H9 (cell line): ENCODE measurements at regions not wholly inside any gene's neighbourhood (a gene's known extent, or its start where the extent isn't known, plus 50 kb on each side); places are given as distances from the start of the nearest gene placed in this dataset.

Experiments
- DNase-seq: peaks from one replicate; pipeline ENCODE4 v3.0.0-alpha.2; 2017
- H2AFZ ChIP-seq: one replicate; pipeline ENCODE4 v1.6.1; 2013; ENCODE audit warnings: mild to moderate bottlenecking, low read length, control low read depth, moderate library complexity
- H2AK5ac ChIP-seq: 2 replicates; pipeline ENCODE4 v1.6.1; 2013; ENCODE audit warnings: low read length, control low read depth, mixed read lengths; ENCODE audit not compliant: insufficient read length
- H2BK120ac ChIP-seq: one replicate; pipeline ENCODE4 v1.6.1; 2013; ENCODE audit warnings: low read depth, mild to moderate bottlenecking, low read length, control low read depth, inconsistent platforms; ENCODE audit not compliant: poor library complexity, severe bottlenecking
- H2BK12ac ChIP-seq: 2 replicates; pipeline ENCODE4 v1.6.1; 2013; ENCODE audit warnings: low read length, control low read depth, mixed read lengths, low read depth; ENCODE audit not compliant: insufficient read length
- H2BK15ac ChIP-seq: 2 replicates; pipeline ENCODE4 v1.6.1; 2013; ENCODE audit warnings: low read depth, low read length, control low read depth
- H2BK20ac ChIP-seq: one replicate; pipeline ENCODE4 v1.6.1; 2013; ENCODE audit warnings: low read depth, mild to moderate bottlenecking, low read length, control low read depth, inconsistent platforms; ENCODE audit not compliant: poor library complexity, severe bottlenecking
- H2BK5ac ChIP-seq: 2 replicates; pipeline ENCODE4 v1.6.1; 2013; ENCODE audit warnings: low read length, control low read depth, mixed read lengths; ENCODE audit not compliant: insufficient read length
- H3K14ac ChIP-seq: 2 replicates; pipeline ENCODE4 v1.6.1; 2013; ENCODE audit warnings: low read length, control low read depth; ENCODE audit not compliant: insufficient read depth
- H3K18ac ChIP-seq: 2 replicates; pipeline ENCODE4 v1.6.1; 2013; ENCODE audit warnings: low read depth, mild to moderate bottlenecking, mixed read lengths, low read length, control low read depth; ENCODE audit not compliant: insufficient read length
- H3K23ac ChIP-seq: 2 replicates; pipeline ENCODE4 v1.6.1; 2013; ENCODE audit warnings: low read length, control low read depth, mixed read lengths, low read depth; ENCODE audit not compliant: insufficient read length
- H3K23me2 ChIP-seq: 2 replicates; pipeline ENCODE4 v1.6.1; 2013; ENCODE audit warnings: low read depth, mild to moderate bottlenecking, mixed read lengths, low read length, control low read depth; ENCODE audit not compliant: insufficient read length, poor library complexity, severe bottlenecking
- H3K27ac ChIP-seq: 2 replicates; pipeline ENCODE4 v1.5.1; 2013; ENCODE audit warnings: low read length, control low read depth, mixed read lengths, low read depth; ENCODE audit not compliant: insufficient read length
- H3K27me3 ChIP-seq: 2 replicates; pipeline ENCODE4 v1.6.1; 2013; ENCODE audit warnings: low read length, control low read depth, inconsistent platforms; ENCODE audit not compliant: insufficient read depth
- H3K4ac ChIP-seq: 2 replicates; pipeline ENCODE4 v1.6.1; 2013; ENCODE audit warnings: low read depth, mild to moderate bottlenecking, control low read depth, inconsistent platforms, low read length, moderate library complexity
- H3K4me1 ChIP-seq: 2 replicates; pipeline ENCODE4 v1.6.1; 2013; ENCODE audit warnings: low read length, control low read depth, inconsistent platforms; ENCODE audit not compliant: insufficient read depth
- H3K4me2 ChIP-seq: 2 replicates; pipeline ENCODE4 v1.6.1; 2013; ENCODE audit warnings: low read length, control low read depth, mixed read lengths; ENCODE audit not compliant: insufficient read length, insufficient read depth
- H3K56ac ChIP-seq: 2 replicates; pipeline ENCODE4 v1.6.1; 2013; ENCODE audit warnings: low read depth, mild to moderate bottlenecking, mixed read lengths, low read length, control low read depth; ENCODE audit not compliant: insufficient read length
- H3K79me1 ChIP-seq: 2 replicates; pipeline ENCODE4 v1.6.1; 2013; ENCODE audit warnings: low read depth, mild to moderate bottlenecking, moderate library complexity, low read length, control low read depth, inconsistent platforms; ENCODE audit not compliant: insufficient read depth, poor library complexity, severe bottlenecking
- H3K79me2 ChIP-seq: 2 replicates; pipeline ENCODE4 v1.6.1; 2013; ENCODE audit warnings: low read length, control low read depth, inconsistent platforms; ENCODE audit not compliant: insufficient read depth
- H3K9ac ChIP-seq: 2 replicates; pipeline ENCODE4 v1.6.1; 2013; ENCODE audit warnings: low read length, control low read depth, mixed read lengths; ENCODE audit not compliant: insufficient read length; ENCODE audit errors: extremely low read depth
- H3K9me3 ChIP-seq: one replicate; pipeline ENCODE4 v1.6.1; 2013; ENCODE audit warnings: low read depth, low read length, inconsistent platforms; ENCODE audit not compliant: control insufficient read depth
- H3T11ph ChIP-seq: one replicate; pipeline ENCODE4 v1.6.1; 2013; ENCODE audit warnings: mild to moderate bottlenecking, low read length, control low read depth, inconsistent platforms
- H4K20me1 ChIP-seq: one replicate; pipeline ENCODE4 v1.6.1; 2013; ENCODE audit not compliant: control insufficient read depth, insufficient read length, insufficient read depth
- H4K5ac ChIP-seq: 2 replicates; pipeline ENCODE4 v1.6.1; 2013; ENCODE audit warnings: low read depth, mild to moderate bottlenecking, mixed read lengths, low read length, control low read depth; ENCODE audit not compliant: insufficient read length
- H4K8ac ChIP-seq: replicated peaks from 2 replicates; pipeline ENCODE4 v1.6.1; 2013; ENCODE audit warnings: low read length, control low read depth, mixed read lengths, low read depth; ENCODE audit not compliant: insufficient read length
- H4K91ac ChIP-seq: 2 replicates; pipeline ENCODE4 v1.6.1; 2013; ENCODE audit warnings: low read depth, mild to moderate bottlenecking, moderate library complexity, mixed read lengths, low read length, control low read depth; ENCODE audit not compliant: insufficient read length
- H3K27ac Mint-ChIP-seq, 3 experiments: 2 replicates in 2 of 3; 3 replicates in 1 of 3; pipeline ENCODE4 v1.8.0; 2020 to 2021; ENCODE audit warnings: mixed read lengths in 3 of 3, mild to moderate bottlenecking in 1 of 3, moderate library complexity in 1 of 3
- H3K27me3 Mint-ChIP-seq: 2 replicates; pipeline ENCODE4 v1.8.0; 2021; ENCODE audit warnings: low read depth, mild to moderate bottlenecking, moderate library complexity, mixed read lengths
- H3K36me3 Mint-ChIP-seq, 3 experiments: 2 replicates in 2 of 3; 3 replicates in 1 of 3; pipeline ENCODE4 v1.8.0; 2020 to 2021; ENCODE audit warnings: low read depth in 3 of 3, mixed read lengths in 3 of 3; ENCODE audit not compliant: insufficient read depth in 1 of 3
- H3K4me1 Mint-ChIP-seq, 2 experiments: 2 replicates each; pipeline ENCODE4 v1.8.0; 2020; ENCODE audit warnings: mixed read lengths in 2 of 2
- H3K4me3 Mint-ChIP-seq, 2 experiments: 2 replicates in 1 of 2; 3 replicates in 1 of 2; pipeline ENCODE4 v1.8.0; 2020 to 2021; ENCODE audit warnings: mild to moderate bottlenecking in 2 of 2, mixed read lengths in 2 of 2, moderate library complexity in 1 of 2
- H3K9me3 Mint-ChIP-seq, 2 experiments: 2 replicates in 1 of 2; 3 replicates in 1 of 2; pipeline ENCODE4 v1.8.0; 2020; ENCODE audit warnings: mild to moderate bottlenecking in 2 of 2, mixed read lengths in 2 of 2, moderate library complexity in 1 of 2
- CTCF ChIP-seq: fragments of 200-600 bp; sonication (generic); conservative IDR thresholded peaks from 3 replicates; pipeline ENCODE4 v1.8.0; 2021; ENCODE audit warnings: antibody characterized with exemption, mild to moderate bottlenecking
- WGBS: extraction: QIAGEN DNeasy Blood & Tissue Kit; methylation state at CpG from one replicate; pipeline ENCODE4 v1.1.7; 2013; ENCODE audit warnings: missing lambda C conversion rate, low lambda C conversion rate, mixed read lengths; ENCODE audit not compliant: insufficient read length; ENCODE audit errors: extremely low coverage; 5-methylcytosine and 5-hydroxymethylcytosine counted together

GRCh38 chr6:98142839-98143238 lies 691.5 kb upstream of the POU3F2 start:
- peaks cover 23 to 36% (median 33%) of the 10 kb centered on the region in 3 experiments for H3K36me3 Mint-ChIP-seq
- H2BK20ac ChIP-seq, result no peak overlapping the region
- no peak overlapping the region for H4K8ac ChIP-seq
- no peaks in the 10 kb centered on the region for H3K79me1 ChIP-seq
- H3K4me3 Mint-ChIP-seq, result no peak overlapping the region
- H2AFZ ChIP-seq, result no peak overlapping the region
- no peaks in the 10 kb centered on the region for H4K20me1 ChIP-seq
- H3K4me1 ChIP-seq, result no peaks in the 10 kb centered on the region
- no peak overlapping the region for H4K91ac ChIP-seq
- H3K4me2 ChIP-seq, result no peak overlapping the region
- no peak overlapping the region for H2BK12ac ChIP-seq
- no CpG with 5 or more reads among the region's 6 CpGs for whole genome bisulfite sequencing
- H3K9me3 Mint-ChIP-seq, result peaks cover 29 to 36% of the 10 kb centered on the region in 2 experiments
- H3K4ac ChIP-seq, result no peak overlapping the region
- no peak overlapping the region for H4K5ac ChIP-seq
- no peak overlapping the region for H3T11ph ChIP-seq
- H3K23me2 ChIP-seq, result no peaks in the 10 kb centered on the region
- no peak overlapping the region for H3K18ac ChIP-seq
- no peak for DNase-seq
- no peak for TF ChIP-seq CTCF
- H2AK5ac ChIP-seq, result no peak overlapping the region
- H3K56ac ChIP-seq, result no peak overlapping the region
- H2BK120ac ChIP-seq, result no peak overlapping the region
- H3K27me3 ChIP-seq, result no peaks in the 10 kb centered on the region
- no peak overlapping the region for H3K27ac Mint-ChIP-seq
- H3K27ac ChIP-seq, result no peak overlapping the region
- no peak overlapping the region for H3K9ac ChIP-seq
- peaks cover 2% of the 10 kb centered on the region; the same call in 1 of the 2 replicates for H3K27me3 Mint-ChIP-seq
- H3K9me3 ChIP-seq, result peaks cover 16% of the 10 kb centered on the region
- H3K4me1 Mint-ChIP-seq, result peaks cover 0 to 4% of the 10 kb centered on the region in 2 experiments; a peak in 2 of 4 replicates
- no peak overlapping the region for H3K23ac ChIP-seq
- no peaks in the 10 kb centered on the region for H3K79me2 ChIP-seq
- no peak overlapping the region for H3K14ac ChIP-seq
- H2BK5ac ChIP-seq, result no peak overlapping the region
- no peak overlapping the region for H2BK15ac ChIP-seq
